GM12872 (cell line): ENCODE measurements at regions not wholly inside any gene's neighbourhood (a gene's known extent, or its start where the extent isn't known, plus 50 kb on each side); places are given as distances from the start of the nearest gene placed in this dataset.

ENCODE experiments used
- TF ChIP-seq, protein P1 (sequence below): IDR thresholded peaks from 3 replicates; pipeline ENCODE4 v1.5.1; 2011; ENCODE audit warnings: low read depth, mild to moderate bottlenecking, low read length, moderate library complexity; ENCODE audit not compliant: insufficient read depth

DNA sequence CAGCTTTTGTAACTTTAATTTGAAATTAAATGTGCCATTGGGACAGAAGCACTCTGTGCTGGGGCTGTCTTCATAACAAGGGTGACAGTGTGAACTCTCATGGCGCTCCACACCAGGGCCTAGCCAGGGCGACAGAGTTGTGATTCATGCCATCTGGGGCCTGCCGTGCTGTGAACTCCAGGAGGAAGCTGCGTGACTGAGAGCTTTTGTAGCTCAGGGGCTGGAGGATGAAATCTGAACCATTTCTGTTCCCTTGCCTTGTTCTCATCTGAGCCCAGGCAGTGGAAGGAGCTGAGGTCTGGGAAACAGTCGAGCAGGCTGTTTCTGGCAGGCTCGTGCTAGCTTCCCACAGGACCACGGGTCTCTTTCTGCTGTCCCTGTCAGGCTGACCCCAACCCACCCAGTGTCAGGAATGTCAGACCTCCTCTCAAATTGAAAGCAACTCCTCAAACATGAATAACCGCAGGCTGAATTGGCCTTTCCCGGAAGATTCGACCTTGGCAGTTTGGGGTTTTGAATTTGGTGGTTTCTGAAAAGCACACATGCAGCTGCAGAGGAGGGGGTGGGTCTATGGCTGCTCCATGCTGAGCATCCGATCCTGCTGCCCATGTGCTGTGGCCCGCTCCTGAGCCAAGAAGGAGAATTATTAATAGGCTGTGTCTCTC is 69.2 kb upstream of the RPS23 start:
- TF ChIP-seq, protein P1, sequence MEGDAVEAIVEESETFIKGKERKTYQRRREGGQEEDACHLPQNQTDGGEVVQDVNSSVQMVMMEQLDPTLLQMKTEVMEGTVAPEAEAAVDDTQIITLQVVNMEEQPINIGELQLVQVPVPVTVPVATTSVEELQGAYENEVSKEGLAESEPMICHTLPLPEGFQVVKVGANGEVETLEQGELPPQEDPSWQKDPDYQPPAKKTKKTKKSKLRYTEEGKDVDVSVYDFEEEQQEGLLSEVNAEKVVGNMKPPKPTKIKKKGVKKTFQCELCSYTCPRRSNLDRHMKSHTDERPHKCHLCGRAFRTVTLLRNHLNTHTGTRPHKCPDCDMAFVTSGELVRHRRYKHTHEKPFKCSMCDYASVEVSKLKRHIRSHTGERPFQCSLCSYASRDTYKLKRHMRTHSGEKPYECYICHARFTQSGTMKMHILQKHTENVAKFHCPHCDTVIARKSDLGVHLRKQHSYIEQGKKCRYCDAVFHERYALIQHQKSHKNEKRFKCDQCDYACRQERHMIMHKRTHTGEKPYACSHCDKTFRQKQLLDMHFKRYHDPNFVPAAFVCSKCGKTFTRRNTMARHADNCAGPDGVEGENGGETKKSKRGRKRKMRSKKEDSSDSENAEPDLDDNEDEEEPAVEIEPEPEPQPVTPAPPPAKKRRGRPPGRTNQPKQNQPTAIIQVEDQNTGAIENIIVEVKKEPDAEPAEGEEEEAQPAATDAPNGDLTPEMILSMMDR: no peak

DNA sequence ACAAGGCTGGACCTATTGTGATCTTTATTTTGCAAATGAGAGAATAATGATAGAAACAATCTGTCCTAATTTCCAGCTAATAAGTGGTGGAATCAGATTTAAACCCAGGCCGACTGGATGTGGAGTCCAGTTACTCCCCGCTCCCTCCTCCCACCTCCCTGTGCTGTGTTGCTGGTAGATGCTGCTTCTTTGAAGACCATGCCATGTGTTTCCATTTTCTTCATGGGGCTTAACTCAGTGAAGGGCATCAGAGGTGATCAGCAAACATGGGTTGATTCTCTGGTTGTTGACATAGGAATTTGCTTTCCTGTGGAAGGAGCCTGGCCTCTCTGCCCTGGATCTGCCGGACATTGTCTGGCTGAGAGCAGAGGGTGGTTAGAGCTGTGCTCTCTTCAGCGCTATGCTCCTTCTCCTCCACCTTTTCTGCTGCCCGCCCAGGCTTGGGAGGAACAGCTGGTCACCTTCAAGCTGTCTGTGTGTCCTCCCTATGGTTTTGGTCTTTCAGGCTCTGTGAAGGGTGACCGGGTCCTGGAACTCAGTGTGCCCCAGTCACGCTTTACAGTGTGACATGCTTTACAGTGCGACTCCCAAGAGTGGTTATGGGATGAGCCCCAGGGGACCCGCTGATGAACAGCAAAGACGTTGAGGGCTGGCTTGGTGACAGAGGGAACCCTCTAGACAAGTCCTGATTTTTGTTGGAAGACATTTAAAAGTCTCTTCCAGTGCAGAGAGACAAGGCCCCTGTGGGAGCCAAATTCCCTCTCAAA is 68.4 kb upstream of the RPS23 start:
- TF ChIP-seq, protein P1: no peak

DNA sequence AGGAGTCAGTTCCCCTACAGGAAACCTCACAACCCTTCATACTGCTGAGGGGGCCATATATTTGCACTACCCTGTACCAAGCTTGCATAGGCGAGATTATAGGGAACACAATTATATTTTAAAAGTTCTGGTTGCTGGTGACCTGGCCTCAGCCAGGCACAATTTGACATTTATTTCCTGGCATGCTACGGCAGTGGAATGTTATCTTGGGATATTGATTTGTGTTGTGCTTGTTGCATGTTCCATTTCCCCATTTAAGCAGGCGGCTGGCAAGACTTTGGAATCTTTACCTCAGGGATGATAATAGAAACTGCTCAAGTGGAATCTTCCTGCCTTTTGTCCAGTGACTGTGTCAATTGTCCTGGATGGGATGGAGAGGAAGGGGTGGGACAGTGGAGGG is 67.0 kb upstream of the RPS23 start:
- TF ChIP-seq, protein P1: no peak

- TF ChIP-seq, protein P1: no peak
Measured at GRCh38 chr5:82341325-82341724, 63.2 kb upstream of the RPS23 start.

GRCh38 chr5:82340799-82341198 is 62.6 kb upstream of the RPS23 start:
- TF ChIP-seq, protein P1: no peak

- TF ChIP-seq, protein P1: no peak
Measured at GRCh38 chr5:82339792-82340191, 61.6 kb upstream of the RPS23 start.

- TF ChIP-seq, protein P1: no peak
Measured at GRCh38 chr5:82338771-82339373, 60.7 kb upstream of the RPS23 start.
